ENCODE measurements at regions not wholly inside any gene's neighbourhood (a gene's known extent, or its start where the extent isn't known, plus 50 kb on each side); places are given as distances from the start of the nearest gene placed in this dataset.

DNA sequence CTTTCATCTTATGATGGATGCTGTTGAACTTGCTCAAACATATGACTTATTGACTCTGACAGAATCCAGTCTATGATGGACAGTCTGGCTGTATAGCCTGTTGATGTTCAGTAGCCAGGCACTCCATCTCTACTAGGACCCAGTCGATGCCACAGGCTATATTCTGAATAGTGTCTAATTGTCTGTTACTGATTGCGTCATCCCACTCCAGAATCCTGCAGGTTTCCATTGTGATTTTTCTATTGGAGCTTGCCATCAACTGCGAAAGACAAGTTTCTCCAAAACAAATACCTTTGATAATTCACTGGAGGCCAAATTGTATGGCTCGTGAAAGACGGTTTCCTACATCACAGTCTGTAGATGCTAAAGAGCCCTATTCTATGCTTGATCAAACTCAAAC is 481.7 kb upstream of the CHORDC1 start:
- H3K4me2 ChIP-seq (ENCODE audit: low read length) = no peak overlapping the region
- POLR2A ChIA-PET (ENCODE audit: unreplicated experiment) = no interaction called here
- ATAC-seq = no peak

GRCh38 chr11:90701716-90702115 is 478.9 kb upstream of the CHORDC1 start:
- no peak overlapping the region for H3K27ac ChIP-seq (ENCODE audit: low read length)
- no peaks in the 10 kb centered on the region for H3K9me2 ChIP-seq (replicated peaks; ENCODE audit: low read length)
- no peak overlapping the region for H3K4me3 ChIP-seq (ENCODE audit: low read length)
- CTCF ChIA-PET = no interaction called here
- intact Hi-C loops (cut with micrococcal nuclease) = no loop called here
- H3K79me2 ChIP-seq (ENCODE audit: low read length) = no peaks in the 10 kb centered on the region
- no peak for DNase-seq
- no peaks in the 10 kb centered on the region for H3K9me3 ChIP-seq (ENCODE audit: low read length)
- H4K20me1 ChIP-seq (ENCODE audit: low read length) = no peaks in the 10 kb centered on the region
- H3F3A ChIP-seq (ENCODE audit: low read length, unreplicated experiment) = no peaks in the 10 kb centered on the region
- no peaks in the 10 kb centered on the region for H3K36me3 ChIP-seq (ENCODE audit: low read depth, low read length)
- TF ChIP-seq EZH2 (IDR thresholded peaks at IDR 0.05; ENCODE audit: low read length, unreplicated experiment) (no peak), EZH2phosphoT487 (IDR thresholded peaks at IDR 0.05; ENCODE audit: borderline replicate concordance, low read length) (no peak)
- TF ChIP-seq, protein P1, sequence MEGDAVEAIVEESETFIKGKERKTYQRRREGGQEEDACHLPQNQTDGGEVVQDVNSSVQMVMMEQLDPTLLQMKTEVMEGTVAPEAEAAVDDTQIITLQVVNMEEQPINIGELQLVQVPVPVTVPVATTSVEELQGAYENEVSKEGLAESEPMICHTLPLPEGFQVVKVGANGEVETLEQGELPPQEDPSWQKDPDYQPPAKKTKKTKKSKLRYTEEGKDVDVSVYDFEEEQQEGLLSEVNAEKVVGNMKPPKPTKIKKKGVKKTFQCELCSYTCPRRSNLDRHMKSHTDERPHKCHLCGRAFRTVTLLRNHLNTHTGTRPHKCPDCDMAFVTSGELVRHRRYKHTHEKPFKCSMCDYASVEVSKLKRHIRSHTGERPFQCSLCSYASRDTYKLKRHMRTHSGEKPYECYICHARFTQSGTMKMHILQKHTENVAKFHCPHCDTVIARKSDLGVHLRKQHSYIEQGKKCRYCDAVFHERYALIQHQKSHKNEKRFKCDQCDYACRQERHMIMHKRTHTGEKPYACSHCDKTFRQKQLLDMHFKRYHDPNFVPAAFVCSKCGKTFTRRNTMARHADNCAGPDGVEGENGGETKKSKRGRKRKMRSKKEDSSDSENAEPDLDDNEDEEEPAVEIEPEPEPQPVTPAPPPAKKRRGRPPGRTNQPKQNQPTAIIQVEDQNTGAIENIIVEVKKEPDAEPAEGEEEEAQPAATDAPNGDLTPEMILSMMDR (conservative IDR thresholded peaks at IDR 0.05; ENCODE audit: low read depth, low read length) = no peak
- no peaks in the 10 kb centered on the region for H3K4me1 ChIP-seq (ENCODE audit: insufficient read depth, low read length)
- H3K9ac ChIP-seq (ENCODE audit: low read length) = no peak overlapping the region
- no peaks in the 10 kb centered on the region for H3K27me3 ChIP-seq (ENCODE audit: low read length)
- no TSS peak for BruUV-seq (replicated peaks)
- no peak overlapping the region for H3K4me2 ChIP-seq (ENCODE audit: low read length)
- H2AFZ ChIP-seq (ENCODE audit: low read length) = no peak overlapping the region
- no peak for ATAC-seq
- POLR2A ChIA-PET (ENCODE audit: unreplicated experiment) = no interaction called here

More for the DNA sequence above, 481.7 kb upstream of the CHORDC1 start:
- no peak overlapping the region for H3K9ac ChIP-seq (ENCODE audit: low read length)
- CTCF ChIA-PET = no interaction called here
- H2AFZ ChIP-seq (ENCODE audit: low read length) = no peak overlapping the region
- no peak overlapping the region for H3K4me3 ChIP-seq (ENCODE audit: low read length)
- no peak overlapping the region for H3K27ac ChIP-seq (ENCODE audit: low read length)
- H3K79me2 ChIP-seq (ENCODE audit: low read length) = no peaks in the 10 kb centered on the region
- no peak for DNase-seq
- no peaks in the 10 kb centered on the region for H3F3A ChIP-seq (ENCODE audit: low read length, unreplicated experiment)
- H3K9me3 ChIP-seq (ENCODE audit: low read length) = no peaks in the 10 kb centered on the region
- intact Hi-C loops (cut with micrococcal nuclease) = no loop called here
- H3K9me2 ChIP-seq (replicated peaks; ENCODE audit: low read length) = no peaks in the 10 kb centered on the region
- no peaks in the 10 kb centered on the region for H3K4me1 ChIP-seq (ENCODE audit: insufficient read depth, low read length)
- H4K20me1 ChIP-seq (ENCODE audit: low read length) = no peaks in the 10 kb centered on the region
- TF ChIP-seq, protein P1 (conservative IDR thresholded peaks at IDR 0.05; ENCODE audit: low read depth, low read length) = no peak
- TF ChIP-seq EZH2 (IDR thresholded peaks at IDR 0.05; ENCODE audit: low read length, unreplicated experiment) = no peak
- TF ChIP-seq EZH2phosphoT487 (IDR thresholded peaks at IDR 0.05; ENCODE audit: borderline replicate concordance, low read length) = no peak
- H3K36me3 ChIP-seq (ENCODE audit: low read depth, low read length) = no peaks in the 10 kb centered on the region
- no peaks in the 10 kb centered on the region for H3K27me3 ChIP-seq (ENCODE audit: low read length)
- no TSS peak for BruUV-seq (replicated peaks)

- Histone ChIP-seq H3K4me2 (ENCODE audit: low read length) (no peak overlapping the region), H4K20me1 (ENCODE audit: low read length) (no peaks in the 10 kb centered on the region), H3K27ac (ENCODE audit: low read length) (no peak overlapping the region), H3F3A (ENCODE audit: low read length, unreplicated experiment) (no peaks in the 10 kb centered on the region), H3K36me3 (ENCODE audit: low read depth, low read length) (no peaks in the 10 kb centered on the region), H3K79me2 (ENCODE audit: low read length) (no peaks in the 10 kb centered on the region), H3K9ac (ENCODE audit: low read length) (no peak overlapping the region), H3K4me1 (ENCODE audit: insufficient read depth, low read length) (no peaks in the 10 kb centered on the region), H3K9me3 (ENCODE audit: low read length) (no peaks in the 10 kb centered on the region), H3K4me3 (ENCODE audit: low read length) (no peak overlapping the region), H3K9me2 (replicated peaks; ENCODE audit: low read length) (no peaks in the 10 kb centered on the region), H2AFZ (ENCODE audit: low read length) (no peak overlapping the region), H3K27me3 (ENCODE audit: low read length) (no peaks in the 10 kb centered on the region)
- ChIA-PET CTCF (no interaction called here), POLR2A (ENCODE audit: unreplicated experiment) (no interaction called here)
- BruUV-seq (replicated peaks) = no TSS peak
- intact Hi-C loops (cut with micrococcal nuclease) = no loop called here
- DNase-seq = no peak
- ATAC-seq = no peak
- no peak for TF ChIP-seq EZH2 (IDR thresholded peaks at IDR 0.05; ENCODE audit: low read length, unreplicated experiment)
- TF ChIP-seq, protein P1 (conservative IDR thresholded peaks at IDR 0.05; ENCODE audit: low read depth, low read length) = no peak
- no peak for TF ChIP-seq EZH2phosphoT487 (IDR thresholded peaks at IDR 0.05; ENCODE audit: borderline replicate concordance, low read length)
These were observed 478.1 kb upstream of the CHORDC1 start for GRCh38 chr11:90700789-90701439.
